ENCODE measurements at regions not wholly inside any gene's neighbourhood (a gene's known extent, or its start where the extent isn't known, plus 50 kb on each side); places are given as distances from the start of the nearest gene placed in this dataset.

- peaks cover 2% of the 10 kb centered on the region for H3F3A ChIP-seq (replicated peaks; ENCODE audit: insufficient read depth)
- H3K4me3 ChIP-seq (ENCODE audit: low read depth in 2 of 2, low read length in 1 of 2), result no peak overlapping the region
- no peak overlapping the region for H3K4me2 ChIP-seq
- peak overlapping the region in 1 of 2 experiments; percentile 35; a peak in 1 of 4 replicates for H3K27ac ChIP-seq (ENCODE audit: low read depth in 2 of 2, low read length in 1 of 2)
- H3K36me3 ChIP-seq (replicated peaks in 1 of 2; ENCODE audit: control insufficient read depth in 1 of 2, insufficient read depth in 2 of 2, low read length in 1 of 2), result no peaks in the 10 kb centered on the region
- DNase-seq, result no peak
- H3K4me1 ChIP-seq (ENCODE audit: control insufficient read depth in 1 of 2, insufficient read depth in 2 of 2, low read depth in 1 of 2, low read length in 1 of 2), result peaks cover 2 to 3% of the 10 kb centered on the region in 2 experiments
- no peak overlapping the region for H3K9ac ChIP-seq
- H3K9me2 ChIP-seq, result no peaks in the 10 kb centered on the region
- no peaks in the 10 kb centered on the region for H3K27me3 ChIP-seq (ENCODE audit: insufficient read depth)
- POLR2A ChIA-PET, result no interaction called here
- no peaks in the 10 kb centered on the region for H3K79me2 ChIP-seq (ENCODE audit: insufficient read depth)
- TF ChIP-seq POLR2AphosphoS5 (IDR thresholded peaks at IDR 0.05; ENCODE audit: low read depth, low read length) (no peak), SIN3A (IDR thresholded peaks at IDR 0.05; ENCODE audit: borderline replicate concordance, low read depth, low read length) (no peak), MAX (IDR thresholded peaks at IDR 0.05; ENCODE audit: low read depth) (peak; percentile 17; the same call in 1 of the 2 replicates)
- H4K20me1 ChIP-seq (ENCODE audit: insufficient read depth), result no peaks in the 10 kb centered on the region
- no peaks in the 10 kb centered on the region for H3K9me3 ChIP-seq
- WGBS (ENCODE audit: low lambda C conversion rate), result 94% methylated on average over 2 of the region's 2 CpGs
- CTCF ChIA-PET, result no interaction called here
- no peak overlapping the region for H2AFZ ChIP-seq (ENCODE audit: low read depth)
Observed at GRCh38 chr6:113591896-113592827, 265.0 kb upstream of the MARCKS start.

GRCh38 chr6:113594726-113595125, 262.4 kb upstream of the MARCKS start:
- Histone ChIP-seq H3K4me1 (ENCODE audit: control insufficient read depth in 1 of 2, insufficient read depth in 2 of 2, low read depth in 1 of 2, low read length in 1 of 2) (peaks cover 0 to 2% of the 10 kb centered on the region in 2 experiments; a peak in 1 of 4 replicates), H3K9ac (no peak overlapping the region), H3K9me3 (no peaks in the 10 kb centered on the region), H3K27me3 (ENCODE audit: insufficient read depth) (no peaks in the 10 kb centered on the region), H3K27ac (ENCODE audit: low read depth in 2 of 2, low read length in 1 of 2) (no peak overlapping the region), H3K4me3 (ENCODE audit: low read depth in 2 of 2, low read length in 1 of 2) (no peak overlapping the region), H2AFZ (ENCODE audit: low read depth) (no peak overlapping the region), H3K4me2 (no peak overlapping the region), H3F3A (replicated peaks; ENCODE audit: insufficient read depth) (no peaks in the 10 kb centered on the region), H3K9me2 (no peaks in the 10 kb centered on the region), H4K20me1 (ENCODE audit: insufficient read depth) (no peaks in the 10 kb centered on the region), H3K79me2 (ENCODE audit: insufficient read depth) (no peaks in the 10 kb centered on the region), H3K36me3 (replicated peaks in 1 of 2; ENCODE audit: control insufficient read depth in 1 of 2, insufficient read depth in 2 of 2, low read length in 1 of 2) (no peaks in the 10 kb centered on the region)
- DNase-seq, result no peak
- ChIA-PET POLR2A (no interaction called here), CTCF (no interaction called here)
- WGBS (ENCODE audit: low lambda C conversion rate), result 73% methylated on average over 1 of the region's 1 CpG
- no peak for TF ChIP-seq FOXJ3 (CRISPR knock-in tag; IDR thresholded peaks at IDR 0.05)
- no peak for TF ChIP-seq MAX (IDR thresholded peaks at IDR 0.05; ENCODE audit: low read depth)
- peak; percentile 22; the same call in 1 of the 2 replicates for TF ChIP-seq RAD21 (IDR thresholded peaks at IDR 0.05; ENCODE audit: low read length)

- Histone ChIP-seq H3K9me2 (no peaks in the 10 kb centered on the region), H3K36me3 (replicated peaks in 1 of 2; ENCODE audit: control insufficient read depth in 1 of 2, insufficient read depth in 2 of 2, low read length in 1 of 2) (no peaks in the 10 kb centered on the region), H3K79me2 (ENCODE audit: insufficient read depth) (no peaks in the 10 kb centered on the region), H3K27me3 (ENCODE audit: insufficient read depth) (no peaks in the 10 kb centered on the region), H3K4me1 (ENCODE audit: control insufficient read depth in 1 of 2, insufficient read depth in 2 of 2, low read depth in 1 of 2, low read length in 1 of 2) (peaks cover 0 to 2% of the 10 kb centered on the region in 2 experiments; a peak in 1 of 4 replicates), H2AFZ (ENCODE audit: low read depth) (no peak overlapping the region; the same call in 1 of the 2 replicates), H3K4me3 (ENCODE audit: low read depth in 2 of 2, low read length in 1 of 2) (no peak overlapping the region), H3K9ac (no peak overlapping the region), H3K27ac (ENCODE audit: low read depth in 2 of 2, low read length in 1 of 2) (no peak overlapping the region), H3K9me3 (no peaks in the 10 kb centered on the region), H3K4me2 (no peak overlapping the region), H4K20me1 (ENCODE audit: insufficient read depth) (no peaks in the 10 kb centered on the region), H3F3A (replicated peaks; ENCODE audit: insufficient read depth) (no peaks in the 10 kb centered on the region)
- WGBS (ENCODE audit: low lambda C conversion rate), result 91% methylated on average over 6 of the region's 6 CpGs
- ChIA-PET CTCF (no interaction called here), POLR2A (no interaction called here)
- DNase-seq, result no peak
- TF ChIP-seq MXI1 (IDR thresholded peaks at IDR 0.05; ENCODE audit: low read depth, low read length) (no peak), CTCF (IDR thresholded peaks at IDR 0.05) (no peak), RCOR1 (IDR thresholded peaks at IDR 0.05; ENCODE audit: low read length) (no peak), FOXM1 (IDR thresholded peaks at IDR 0.05; ENCODE audit: low read depth) (no peak), SIN3A (IDR thresholded peaks at IDR 0.05; ENCODE audit: borderline replicate concordance, low read depth, low read length) (no peak)
Observed at GRCh38 chr6:113595911-113596376, 261.2 kb upstream of the MARCKS start.

Data from SK-N-SH (cell line).